ENCODE measurements at regions not wholly inside any gene's neighbourhood (a gene's known extent, or its start where the extent isn't known, plus 50 kb on each side); places are given as distances from the start of the nearest gene placed in this dataset.

GRCh38 chr5:163624431-163624830 is 119.0 kb downstream of the MAT2B start:
- CTCF ChIA-PET = no interaction called here
- H3K9me3 Mint-ChIP-seq (ENCODE audit: insufficient read depth) = no peaks in the 10 kb centered on the region

GRCh38 chr5:163626904-163627434 is 121.5 kb downstream of the MAT2B start:
- 85% methylated on average over 4 of the region's 5 CpGs for WGBS (ENCODE audit: insufficient coverage)
- Mint-ChIP-seq H3K9me3 (ENCODE audit: insufficient read depth) (no peaks in the 10 kb centered on the region), H3K4me3 (no peak overlapping the region)

More at GRCh38 chr5:163624431-163624830, 119.0 kb downstream of the MAT2B start:
- Histone ChIP-seq H3K4me2 (replicated peaks; ENCODE audit: low read depth, low read length, poor library complexity, severe bottlenecking) (no peak overlapping the region), H3K4me1 (ENCODE audit: control insufficient read depth in 2 of 2, insufficient read depth in 2 of 2, low read length in 2 of 2) (no peaks in the 10 kb centered on the region), H3K36me3 (replicated peaks in 1 of 2; ENCODE audit: control extremely low read depth in 1 of 2, control insufficient read depth in 1 of 2, extremely low read depth in 1 of 2, insufficient read depth in 2 of 2, low read length in 1 of 2) (no peaks in the 10 kb centered on the region), H2AFZ (ENCODE audit: insufficient read depth, low read depth, low read length, poor library complexity, severe bottlenecking) (no peak overlapping the region), H3K27ac (ENCODE audit: low read length in 2 of 2) (no peak overlapping the region), H3K9ac (ENCODE audit: low read length) (no peak overlapping the region), H3K79me2 (ENCODE audit: control insufficient read depth, insufficient read depth, low read length) (no peaks in the 10 kb centered on the region), H4K20me1 (ENCODE audit: control insufficient read depth, insufficient read depth, low read length, poor library complexity, severe bottlenecking) (no peaks in the 10 kb centered on the region), H3K4me3 (ENCODE audit: control extremely low read depth in 1 of 5, extremely low read depth in 1 of 5, insufficient read depth in 1 of 5, low read depth in 2 of 5, low read length in 4 of 5) (no peak overlapping the region), H3K27me3 (replicated peaks in 1 of 4; ENCODE audit: control extremely low read depth in 1 of 4, control insufficient read depth in 3 of 4, insufficient read depth in 4 of 4, low read length in 3 of 4) (no peaks in the 10 kb centered on the region), H3K9me3 (ENCODE audit: control extremely low read depth in 1 of 3, control insufficient read depth in 2 of 3, insufficient read depth in 1 of 3, low read length in 2 of 3) (no peaks in the 10 kb centered on the region)
- Mint-ChIP-seq H3K27ac (no peak overlapping the region), H3K27me3 (no peaks in the 10 kb centered on the region), H3K4me3 (no peak overlapping the region), H3K4me1 (no peaks in the 10 kb centered on the region)
- DNase-seq (no peak), ATAC-seq (ENCODE audit: low read depth) (no peak)
- POLR2A ChIA-PET = no interaction called here
- TF ChIP-seq EZH2 (IDR thresholded peaks at IDR 0.05; ENCODE audit: borderline replicate concordance, insufficient read depth, low read depth, low read length, poor library complexity, severe bottlenecking) (no peak), CTCF (IDR thresholded peaks at IDR 0.05) (no peak)
- intact Hi-C loops (cut with micrococcal nuclease) = no loop called here
- WGBS (ENCODE audit: insufficient coverage) = no CpG with 5 or more reads among the region's 5 CpGs

More at GRCh38 chr5:163626904-163627434, 121.5 kb downstream of the MAT2B start:
- Histone ChIP-seq H2AFZ (ENCODE audit: insufficient read depth, low read depth, low read length, poor library complexity, severe bottlenecking) (no peak overlapping the region), H4K20me1 (ENCODE audit: control insufficient read depth, insufficient read depth, low read length, poor library complexity, severe bottlenecking) (no peaks in the 10 kb centered on the region), H3K79me2 (ENCODE audit: control insufficient read depth, insufficient read depth, low read length) (no peaks in the 10 kb centered on the region), H3K4me2 (replicated peaks; ENCODE audit: low read depth, low read length, poor library complexity, severe bottlenecking) (no peak overlapping the region), H3K27ac (ENCODE audit: low read length in 2 of 2) (no peak overlapping the region), H3K36me3 (replicated peaks in 1 of 2; ENCODE audit: control extremely low read depth in 1 of 2, control insufficient read depth in 1 of 2, extremely low read depth in 1 of 2, insufficient read depth in 2 of 2, low read length in 1 of 2) (no peaks in the 10 kb centered on the region), H3K9ac (ENCODE audit: low read length) (no peak overlapping the region), H3K4me1 (ENCODE audit: control insufficient read depth in 2 of 2, insufficient read depth in 2 of 2, low read length in 2 of 2) (no peaks in the 10 kb centered on the region), H3K27me3 (replicated peaks in 1 of 4; ENCODE audit: control extremely low read depth in 1 of 4, control insufficient read depth in 3 of 4, insufficient read depth in 4 of 4, low read length in 3 of 4) (no peaks in the 10 kb centered on the region), H3K4me3 (ENCODE audit: control extremely low read depth in 1 of 5, extremely low read depth in 1 of 5, insufficient read depth in 1 of 5, low read depth in 2 of 5, low read length in 4 of 5) (no peak overlapping the region), H3K9me3 (ENCODE audit: control extremely low read depth in 1 of 3, control insufficient read depth in 2 of 3, insufficient read depth in 1 of 3, low read length in 2 of 3) (no peaks in the 10 kb centered on the region)
- CTCF ChIA-PET = no interaction called here
- Mint-ChIP-seq H3K4me1 (no peaks in the 10 kb centered on the region), H3K27ac (no peak overlapping the region), H3K27me3 (no peaks in the 10 kb centered on the region)
- ATAC-seq (ENCODE audit: low read depth) (no peak), DNase-seq (no peak)
- POLR2A ChIA-PET = no interaction called here
- TF ChIP-seq EZH2 (IDR thresholded peaks at IDR 0.05; ENCODE audit: borderline replicate concordance, insufficient read depth, low read depth, low read length, poor library complexity, severe bottlenecking) = no peak
- no peak for TF ChIP-seq CTCF (IDR thresholded peaks at IDR 0.05)
- intact Hi-C loops (cut with micrococcal nuclease) = no loop called here
